GM12801 (cell line): ENCODE measurements at regions not wholly inside any gene's neighbourhood (a gene's known extent, or its start where the extent isn't known, plus 50 kb on each side); places are given as distances from the start of the nearest gene placed in this dataset.

Source experiments
- TF ChIP-seq, protein P1 (sequence below): IDR thresholded peaks from one replicate; pipeline ENCODE4 v1.5.1; 2011; ENCODE audit warnings: control low read depth; ENCODE audit not compliant: insufficient read length; ENCODE audit errors: extremely low read depth

DNA sequence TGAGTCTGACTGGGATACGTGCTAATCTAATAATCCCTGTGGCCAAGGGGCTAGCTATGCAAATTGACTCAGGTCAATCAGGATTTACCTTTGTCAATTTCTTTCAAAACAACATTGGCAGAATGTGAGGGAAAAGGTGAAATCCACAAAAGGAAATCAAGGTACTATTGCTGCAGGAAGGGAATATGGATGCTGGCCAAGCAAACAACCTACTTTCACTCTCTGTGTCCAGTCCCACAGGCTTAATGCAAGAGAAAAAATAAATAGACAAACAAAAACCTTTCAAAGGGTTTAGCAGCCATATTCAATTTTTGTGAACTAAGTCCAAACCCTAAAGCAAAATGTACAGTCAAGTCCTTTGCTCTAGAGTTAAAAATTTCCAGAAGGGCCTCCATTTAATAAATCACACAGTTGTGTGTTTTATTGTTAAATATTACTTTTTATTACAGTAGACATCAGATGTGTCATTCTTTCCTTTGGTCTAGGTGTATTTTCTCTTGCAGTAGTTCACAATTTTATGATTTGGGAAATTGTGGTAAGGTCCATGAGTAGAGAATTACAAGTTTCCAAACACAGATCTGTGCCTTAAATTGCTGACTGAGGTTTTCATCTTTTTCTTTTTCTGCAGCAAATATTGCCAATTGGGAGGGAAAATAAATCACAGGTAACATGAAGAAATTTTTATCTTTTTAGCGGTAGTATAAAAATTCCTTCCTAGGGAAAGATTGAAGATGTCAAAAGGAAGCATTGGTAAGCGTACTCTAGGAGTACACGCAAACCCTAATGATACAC, 309.1 kb downstream of the DMAC1 start:
- TF ChIP-seq, protein P1, sequence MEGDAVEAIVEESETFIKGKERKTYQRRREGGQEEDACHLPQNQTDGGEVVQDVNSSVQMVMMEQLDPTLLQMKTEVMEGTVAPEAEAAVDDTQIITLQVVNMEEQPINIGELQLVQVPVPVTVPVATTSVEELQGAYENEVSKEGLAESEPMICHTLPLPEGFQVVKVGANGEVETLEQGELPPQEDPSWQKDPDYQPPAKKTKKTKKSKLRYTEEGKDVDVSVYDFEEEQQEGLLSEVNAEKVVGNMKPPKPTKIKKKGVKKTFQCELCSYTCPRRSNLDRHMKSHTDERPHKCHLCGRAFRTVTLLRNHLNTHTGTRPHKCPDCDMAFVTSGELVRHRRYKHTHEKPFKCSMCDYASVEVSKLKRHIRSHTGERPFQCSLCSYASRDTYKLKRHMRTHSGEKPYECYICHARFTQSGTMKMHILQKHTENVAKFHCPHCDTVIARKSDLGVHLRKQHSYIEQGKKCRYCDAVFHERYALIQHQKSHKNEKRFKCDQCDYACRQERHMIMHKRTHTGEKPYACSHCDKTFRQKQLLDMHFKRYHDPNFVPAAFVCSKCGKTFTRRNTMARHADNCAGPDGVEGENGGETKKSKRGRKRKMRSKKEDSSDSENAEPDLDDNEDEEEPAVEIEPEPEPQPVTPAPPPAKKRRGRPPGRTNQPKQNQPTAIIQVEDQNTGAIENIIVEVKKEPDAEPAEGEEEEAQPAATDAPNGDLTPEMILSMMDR = no peak

DNA sequence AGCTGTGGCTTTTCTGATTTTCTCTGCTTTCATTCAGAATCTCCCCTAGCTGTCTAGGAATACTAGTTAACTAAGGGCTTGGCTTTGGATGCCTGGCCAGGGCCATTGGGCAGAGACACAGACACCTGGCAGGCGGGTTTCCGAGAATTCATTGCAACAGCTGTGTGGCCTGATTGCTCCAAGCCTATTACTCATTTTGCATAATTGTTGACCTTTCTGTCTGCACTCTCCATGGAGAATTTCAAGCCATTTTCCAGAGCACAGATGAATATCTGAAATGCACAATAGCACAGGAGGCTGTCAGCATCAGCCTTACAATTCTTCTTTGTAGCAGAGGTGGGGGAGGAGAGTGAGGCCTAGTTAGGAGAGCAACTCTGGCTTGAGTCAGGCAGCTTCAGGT, 310.5 kb downstream of the DMAC1 start:
- TF ChIP-seq, protein P1 = no peak

DNA sequence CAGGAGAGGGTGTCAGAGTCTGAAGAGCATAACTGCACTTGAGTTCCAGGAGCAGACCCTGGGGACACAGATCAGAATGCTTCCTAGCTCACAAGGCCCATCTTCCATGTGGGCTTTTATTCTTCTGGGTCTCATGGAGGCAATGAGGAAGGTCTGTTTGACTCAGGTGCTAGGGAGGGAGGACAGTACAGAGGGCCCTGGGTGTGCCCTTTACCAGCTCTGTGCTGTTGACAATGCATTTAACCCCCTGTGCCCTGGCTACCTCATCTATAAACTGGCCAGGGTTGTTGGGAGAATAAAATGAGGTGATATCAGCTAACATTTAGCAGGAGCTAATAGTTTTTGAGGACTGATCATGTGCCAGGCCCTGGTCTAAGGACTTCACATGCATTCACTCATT, 318.0 kb downstream of the DMAC1 start:
- TF ChIP-seq, protein P1 = no peak

DNA sequence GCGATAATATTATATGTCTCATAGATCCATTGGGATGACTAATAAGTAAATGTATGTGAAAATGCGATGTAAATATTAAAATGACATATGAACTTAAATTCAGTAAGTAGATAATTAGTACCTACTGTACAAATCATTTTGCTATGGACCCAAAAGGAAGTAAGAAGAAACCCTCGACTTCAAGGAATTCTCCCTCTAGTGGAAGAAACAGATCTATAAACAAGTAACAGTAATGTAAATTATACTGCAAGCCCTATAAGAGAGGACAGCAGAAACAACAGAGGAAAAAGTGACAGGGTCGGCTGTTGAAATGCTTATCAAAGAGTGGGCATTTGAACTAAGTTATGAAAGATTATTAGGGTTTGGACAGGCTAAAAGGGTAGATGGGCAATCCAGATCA, 320.3 kb downstream of the DMAC1 start:
- TF ChIP-seq, protein P1 = no peak

DNA sequence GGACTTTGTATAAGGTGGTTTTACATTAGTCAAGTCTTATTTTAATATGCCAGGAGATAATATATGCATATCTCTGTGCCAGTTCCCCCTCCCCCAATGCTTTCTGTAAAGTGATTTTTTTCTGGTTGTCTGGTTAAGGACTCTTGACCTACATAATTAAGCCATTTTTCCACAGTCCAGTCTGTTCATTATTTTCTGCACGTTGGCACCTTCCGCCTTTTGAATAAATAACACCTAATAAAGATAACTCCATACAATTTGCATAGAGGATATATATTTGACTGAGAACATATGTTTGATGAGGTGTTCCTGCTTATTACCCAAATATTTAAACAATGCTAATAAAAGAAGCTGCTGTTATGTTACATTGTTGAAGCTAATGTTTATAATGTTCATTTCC, 320.9 kb downstream of the DMAC1 start:
- TF ChIP-seq, protein P1 = no peak

DNA sequence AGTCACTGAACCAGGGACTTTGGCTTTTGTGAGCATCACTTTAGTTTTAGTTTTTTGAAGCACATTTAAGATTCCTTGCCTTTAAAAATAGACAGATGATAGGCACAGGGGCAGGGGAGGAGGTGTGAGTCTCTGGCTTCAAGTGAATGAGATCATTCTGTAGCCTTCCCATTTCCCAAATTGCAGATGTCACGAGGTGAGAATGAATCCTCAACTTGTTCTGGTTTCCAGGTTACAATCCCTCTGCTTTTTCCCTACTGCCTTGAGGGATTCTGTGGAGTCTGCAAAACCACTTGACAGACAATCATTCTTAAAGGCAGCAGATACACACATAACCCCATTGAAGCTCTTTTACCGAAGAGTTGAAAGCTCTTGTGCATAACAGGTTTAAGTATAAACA, 332.4 kb downstream of the DMAC1 start:
- TF ChIP-seq, protein P1 = no peak

DNA sequence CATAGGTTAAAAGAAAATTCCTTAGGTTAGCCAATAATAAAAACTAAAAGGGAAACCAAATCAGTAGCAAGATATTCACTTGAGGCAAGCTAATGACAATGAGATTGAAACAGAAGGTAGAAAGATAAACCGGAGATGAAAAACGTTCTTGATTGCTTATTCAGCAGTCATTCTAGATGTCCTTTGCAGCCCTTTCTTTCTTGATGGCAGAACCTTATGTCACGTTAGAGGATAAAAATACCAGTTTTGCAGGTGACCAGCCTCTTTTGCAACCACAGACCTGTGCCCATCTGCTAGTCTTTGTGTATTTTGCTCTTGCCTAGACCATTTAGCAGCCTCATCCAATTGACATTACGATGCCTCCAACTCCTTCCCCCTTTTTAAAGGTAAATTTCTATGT, 337.8 kb downstream of the DMAC1 start:
- TF ChIP-seq, protein P1 = no peak
